ENCODE measurements at regions not wholly inside any gene's neighbourhood (a gene's known extent, or its start where the extent isn't known, plus 50 kb on each side); places are given as distances from the start of the nearest gene placed in this dataset.

DNA sequence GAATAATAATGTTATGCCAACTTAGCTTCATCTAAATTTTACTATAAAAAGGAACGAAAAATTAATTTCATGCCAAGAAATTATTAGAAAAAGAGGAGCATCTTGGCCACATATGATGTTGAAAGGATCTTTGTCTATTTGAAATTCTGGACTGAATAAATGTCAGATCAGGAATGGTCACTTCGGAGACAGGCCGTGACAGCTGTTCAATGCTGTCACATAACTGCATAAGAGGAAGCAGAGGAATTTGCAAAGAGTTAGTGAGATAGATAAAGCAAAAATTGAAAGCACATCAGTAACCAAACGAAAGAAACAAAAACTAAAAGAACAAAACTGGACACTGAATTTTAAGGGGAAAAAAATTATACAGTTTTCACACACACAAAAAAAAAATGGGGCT is 100.9 kb downstream of the GASK1B start:
- TF ChIP-seq, protein P1, sequence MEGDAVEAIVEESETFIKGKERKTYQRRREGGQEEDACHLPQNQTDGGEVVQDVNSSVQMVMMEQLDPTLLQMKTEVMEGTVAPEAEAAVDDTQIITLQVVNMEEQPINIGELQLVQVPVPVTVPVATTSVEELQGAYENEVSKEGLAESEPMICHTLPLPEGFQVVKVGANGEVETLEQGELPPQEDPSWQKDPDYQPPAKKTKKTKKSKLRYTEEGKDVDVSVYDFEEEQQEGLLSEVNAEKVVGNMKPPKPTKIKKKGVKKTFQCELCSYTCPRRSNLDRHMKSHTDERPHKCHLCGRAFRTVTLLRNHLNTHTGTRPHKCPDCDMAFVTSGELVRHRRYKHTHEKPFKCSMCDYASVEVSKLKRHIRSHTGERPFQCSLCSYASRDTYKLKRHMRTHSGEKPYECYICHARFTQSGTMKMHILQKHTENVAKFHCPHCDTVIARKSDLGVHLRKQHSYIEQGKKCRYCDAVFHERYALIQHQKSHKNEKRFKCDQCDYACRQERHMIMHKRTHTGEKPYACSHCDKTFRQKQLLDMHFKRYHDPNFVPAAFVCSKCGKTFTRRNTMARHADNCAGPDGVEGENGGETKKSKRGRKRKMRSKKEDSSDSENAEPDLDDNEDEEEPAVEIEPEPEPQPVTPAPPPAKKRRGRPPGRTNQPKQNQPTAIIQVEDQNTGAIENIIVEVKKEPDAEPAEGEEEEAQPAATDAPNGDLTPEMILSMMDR (IDR thresholded peaks at IDR 0.05; ENCODE audit: low read depth, low read length, missing input control): no peak
- TF ChIP-seq SP1 (IDR thresholded peaks at IDR 0.05) (no peak), FOXA2 (IDR thresholded peaks at IDR 0.05) (no peak), GABPA (IDR thresholded peaks at IDR 0.05 in 1 of 2, conservative IDR thresholded peaks at IDR 0.05 in 1 of 2) (no peak)
- TF ChIP-seq, protein P2, sequence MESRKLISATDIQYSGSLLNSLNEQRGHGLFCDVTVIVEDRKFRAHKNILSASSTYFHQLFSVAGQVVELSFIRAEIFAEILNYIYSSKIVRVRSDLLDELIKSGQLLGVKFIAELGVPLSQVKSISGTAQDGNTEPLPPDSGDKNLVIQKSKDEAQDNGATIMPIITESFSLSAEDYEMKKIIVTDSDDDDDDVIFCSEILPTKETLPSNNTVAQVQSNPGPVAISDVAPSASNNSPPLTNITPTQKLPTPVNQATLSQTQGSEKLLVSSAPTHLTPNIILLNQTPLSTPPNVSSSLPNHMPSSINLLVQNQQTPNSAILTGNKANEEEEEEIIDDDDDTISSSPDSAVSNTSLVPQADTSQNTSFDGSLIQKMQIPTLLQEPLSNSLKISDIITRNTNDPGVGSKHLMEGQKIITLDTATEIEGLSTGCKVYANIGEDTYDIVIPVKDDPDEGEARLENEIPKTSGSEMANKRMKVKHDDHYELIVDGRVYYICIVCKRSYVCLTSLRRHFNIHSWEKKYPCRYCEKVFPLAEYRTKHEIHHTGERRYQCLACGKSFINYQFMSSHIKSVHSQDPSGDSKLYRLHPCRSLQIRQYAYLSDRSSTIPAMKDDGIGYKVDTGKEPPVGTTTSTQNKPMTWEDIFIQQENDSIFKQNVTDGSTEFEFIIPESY (IDR thresholded peaks at IDR 0.05): no peak
- 66% methylated on average over 4 of the region's 4 CpGs for WGBS
- no peaks in the 10 kb centered on the region for H3K9me3 ChIP-seq (ENCODE audit: control insufficient read depth in 4 of 4, low read length in 3 of 4)
- no peaks in the 10 kb centered on the region for H3K27me3 ChIP-seq (ENCODE audit: control insufficient read depth in 4 of 4, insufficient read depth in 4 of 4, low read length in 3 of 4)
- H3K36me3 ChIP-seq (ENCODE audit: control insufficient read depth in 4 of 4, insufficient read depth in 3 of 4, low read depth in 1 of 4, low read length in 3 of 4): no peaks in the 10 kb centered on the region
- H3K9ac ChIP-seq (ENCODE audit: low read depth in 1 of 2, low read length in 2 of 2): no peak overlapping the region
- no peaks in the 10 kb centered on the region for H3K4me1 ChIP-seq (ENCODE audit: control insufficient read depth in 4 of 4, insufficient read depth in 4 of 4, low read length in 3 of 4)
- H3K4me3 ChIP-seq (ENCODE audit: low read depth in 1 of 3, low read length in 3 of 3): no peak overlapping the region
- H3K27ac ChIP-seq (ENCODE audit: low read depth in 1 of 2, low read length in 2 of 2): no peak overlapping the region
- DNase-seq (ENCODE audit: low spot score): no peak

DNA sequence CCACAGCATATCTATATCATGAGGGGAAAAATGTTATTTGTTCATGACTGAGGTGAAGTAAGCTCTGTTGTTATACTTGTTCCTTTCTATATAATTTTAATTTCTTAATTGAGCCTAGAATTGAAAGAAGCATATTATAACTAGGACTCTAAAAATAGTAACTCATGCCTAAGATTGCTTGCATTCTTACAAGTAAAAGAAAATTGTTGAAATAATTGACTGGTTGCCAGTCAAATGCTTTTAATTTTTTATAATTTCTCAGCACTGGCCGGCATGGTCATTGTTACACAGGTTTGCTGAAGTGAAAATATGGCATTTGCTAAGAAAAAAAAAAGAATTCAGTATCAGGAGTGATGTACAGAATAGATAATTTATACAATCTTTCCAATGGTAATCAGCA is 104.8 kb downstream of the GASK1B start:
- H3K27ac ChIP-seq (ENCODE audit: low read depth in 1 of 2, low read length in 2 of 2): no peak overlapping the region
- TF ChIP-seq HNF4A (conservative IDR thresholded peaks at IDR 0.05) (no peak), NR2F2 (IDR thresholded peaks at IDR 0.05) (no peak), TAF1 (conservative IDR thresholded peaks at IDR 0.05) (no peak), FOXA2 (IDR thresholded peaks at IDR 0.05) (no peak), RAD21 (IDR thresholded peaks at IDR 0.05) (no peak), YY1 (IDR thresholded peaks at IDR 0.05) (no peak), HNF4G (IDR thresholded peaks at IDR 0.05) (no peak), SP1 (IDR thresholded peaks at IDR 0.05) (no peak), EGR1 (IDR thresholded peaks at IDR 0.05; ENCODE audit: low read depth in 2 of 2) (no peak), JUND (IDR thresholded peaks at IDR 0.05) (no peak), GABPA (IDR thresholded peaks at IDR 0.05 in 1 of 2, conservative IDR thresholded peaks at IDR 0.05 in 1 of 2) (no peak), RXRA (IDR thresholded peaks at IDR 0.05) (no peak)
- TF ChIP-seq, protein P3, sequence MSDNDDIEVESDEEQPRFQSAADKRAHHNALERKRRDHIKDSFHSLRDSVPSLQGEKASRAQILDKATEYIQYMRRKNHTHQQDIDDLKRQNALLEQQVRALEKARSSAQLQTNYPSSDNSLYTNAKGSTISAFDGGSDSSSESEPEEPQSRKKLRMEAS (IDR thresholded peaks at IDR 0.05): no peak
- TF ChIP-seq, protein P2 (IDR thresholded peaks at IDR 0.05): no peak
- TF ChIP-seq, protein P4, sequence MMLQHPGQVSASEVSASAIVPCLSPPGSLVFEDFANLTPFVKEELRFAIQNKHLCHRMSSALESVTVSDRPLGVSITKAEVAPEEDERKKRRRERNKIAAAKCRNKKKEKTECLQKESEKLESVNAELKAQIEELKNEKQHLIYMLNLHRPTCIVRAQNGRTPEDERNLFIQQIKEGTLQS (IDR thresholded peaks at IDR 0.05): no peak
- TF ChIP-seq, protein P5, sequence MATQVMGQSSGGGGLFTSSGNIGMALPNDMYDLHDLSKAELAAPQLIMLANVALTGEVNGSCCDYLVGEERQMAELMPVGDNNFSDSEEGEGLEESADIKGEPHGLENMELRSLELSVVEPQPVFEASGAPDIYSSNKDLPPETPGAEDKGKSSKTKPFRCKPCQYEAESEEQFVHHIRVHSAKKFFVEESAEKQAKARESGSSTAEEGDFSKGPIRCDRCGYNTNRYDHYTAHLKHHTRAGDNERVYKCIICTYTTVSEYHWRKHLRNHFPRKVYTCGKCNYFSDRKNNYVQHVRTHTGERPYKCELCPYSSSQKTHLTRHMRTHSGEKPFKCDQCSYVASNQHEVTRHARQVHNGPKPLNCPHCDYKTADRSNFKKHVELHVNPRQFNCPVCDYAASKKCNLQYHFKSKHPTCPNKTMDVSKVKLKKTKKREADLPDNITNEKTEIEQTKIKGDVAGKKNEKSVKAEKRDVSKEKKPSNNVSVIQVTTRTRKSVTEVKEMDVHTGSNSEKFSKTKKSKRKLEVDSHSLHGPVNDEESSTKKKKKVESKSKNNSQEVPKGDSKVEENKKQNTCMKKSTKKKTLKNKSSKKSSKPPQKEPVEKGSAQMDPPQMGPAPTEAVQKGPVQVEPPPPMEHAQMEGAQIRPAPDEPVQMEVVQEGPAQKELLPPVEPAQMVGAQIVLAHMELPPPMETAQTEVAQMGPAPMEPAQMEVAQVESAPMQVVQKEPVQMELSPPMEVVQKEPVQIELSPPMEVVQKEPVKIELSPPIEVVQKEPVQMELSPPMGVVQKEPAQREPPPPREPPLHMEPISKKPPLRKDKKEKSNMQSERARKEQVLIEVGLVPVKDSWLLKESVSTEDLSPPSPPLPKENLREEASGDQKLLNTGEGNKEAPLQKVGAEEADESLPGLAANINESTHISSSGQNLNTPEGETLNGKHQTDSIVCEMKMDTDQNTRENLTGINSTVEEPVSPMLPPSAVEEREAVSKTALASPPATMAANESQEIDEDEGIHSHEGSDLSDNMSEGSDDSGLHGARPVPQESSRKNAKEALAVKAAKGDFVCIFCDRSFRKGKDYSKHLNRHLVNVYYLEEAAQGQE (IDR thresholded peaks at IDR 0.05): no peak
- H3K9me3 ChIP-seq (ENCODE audit: control insufficient read depth in 4 of 4, low read length in 3 of 4): no peaks in the 10 kb centered on the region
- no peak for DNase-seq (ENCODE audit: low spot score)
- H3K27me3 ChIP-seq (ENCODE audit: control insufficient read depth in 4 of 4, insufficient read depth in 4 of 4, low read length in 3 of 4): no peaks in the 10 kb centered on the region
- H3K36me3 ChIP-seq (ENCODE audit: control insufficient read depth in 4 of 4, insufficient read depth in 3 of 4, low read depth in 1 of 4, low read length in 3 of 4): no peaks in the 10 kb centered on the region
- H3K9ac ChIP-seq (ENCODE audit: low read depth in 1 of 2, low read length in 2 of 2): no peak overlapping the region
- H3K4me3 ChIP-seq (ENCODE audit: low read depth in 1 of 3, low read length in 3 of 3): no peak overlapping the region
- 75% methylated on average over 1 of the region's 1 CpG for WGBS
- H3K4me1 ChIP-seq (ENCODE audit: control insufficient read depth in 4 of 4, insufficient read depth in 4 of 4, low read length in 3 of 4): no peaks in the 10 kb centered on the region
